ENCODE measurements at regions not wholly inside any gene's neighbourhood (a gene's known extent, or its start where the extent isn't known, plus 50 kb on each side); places are given as distances from the start of the nearest gene placed in this dataset.

DNA sequence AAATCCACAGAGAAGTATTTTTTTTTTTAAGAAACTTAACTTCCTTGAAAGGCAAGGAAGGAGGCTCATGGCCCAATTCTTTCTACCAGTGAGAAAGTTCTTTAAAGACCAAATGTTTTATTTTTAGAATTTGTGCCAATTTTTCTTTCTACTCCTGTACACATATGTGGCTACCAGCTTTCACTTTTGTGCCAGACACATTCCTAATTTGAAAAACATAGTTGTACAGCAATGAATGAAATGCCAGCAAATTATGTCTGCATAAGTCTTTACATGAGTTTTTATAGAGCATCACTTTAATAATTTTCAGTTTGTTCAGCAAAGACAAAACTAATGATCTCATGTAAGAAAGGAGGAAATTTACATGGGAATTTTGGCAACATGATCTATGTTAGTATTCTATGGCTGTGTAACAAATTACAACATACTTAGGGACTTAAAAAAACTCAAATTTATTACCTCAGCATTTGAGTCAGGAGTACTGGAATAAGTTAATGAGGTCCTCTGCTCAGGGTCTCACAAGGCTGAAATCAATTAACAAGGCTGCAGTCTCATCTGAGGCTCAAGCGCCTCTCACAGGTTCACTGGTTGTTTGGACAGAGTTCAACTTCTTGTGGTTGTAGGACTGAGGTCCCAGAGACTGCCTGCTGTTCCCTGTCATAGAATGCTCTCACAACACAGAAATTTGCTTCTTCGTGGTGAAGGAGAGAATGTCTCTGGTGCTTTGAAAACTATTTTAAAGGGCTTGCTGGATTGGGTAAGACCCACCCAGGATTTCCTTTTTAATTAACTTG lies 678.2 kb upstream of the FAM241A start:
- H4K20me1 ChIP-seq (ENCODE audit: control insufficient read depth, insufficient read depth), result no peaks in the 10 kb centered on the region
- intact Hi-C loops (cut with micrococcal nuclease; ENCODE audit: unreplicated experiment), result no loop called here
- CTCF ChIA-PET, result no interaction called here
- no peak overlapping the region for H3K4me2 ChIP-seq (ENCODE audit: control insufficient read depth, insufficient read depth)
- H3K27me3 ChIP-seq (replicated peaks in 1 of 2; ENCODE audit: control insufficient read depth in 2 of 2, insufficient read depth in 2 of 2, low read length in 1 of 2), result no peaks in the 10 kb centered on the region
- no peak for ATAC-seq
- no peak overlapping the region for H3K27ac ChIP-seq (ENCODE audit: control insufficient read depth, insufficient read depth)
- no peaks in the 10 kb centered on the region for H3K79me2 ChIP-seq (ENCODE audit: control insufficient read depth, insufficient read depth, low read length)
- H3K9me3 ChIP-seq (replicated peaks; ENCODE audit: control insufficient read depth, insufficient read depth, low read length), result no peaks in the 10 kb centered on the region
- no peak overlapping the region for H2AFZ ChIP-seq (ENCODE audit: control insufficient read depth, low read depth, low read length)
- WGBS (ENCODE audit: insufficient coverage, insufficient replicate concordance, low lambda C conversion rate, missing lambda C conversion rate), result 7% methylated on average over 2 of the region's 2 CpGs
- POLR2A ChIA-PET, result no interaction called here
- RAD21 ChIA-PET (ENCODE audit: unreplicated experiment), result no interaction called here
- H3K4me1 ChIP-seq (ENCODE audit: control insufficient read depth, insufficient read depth, low read length), result no peaks in the 10 kb centered on the region
- TF ChIP-seq NFYA (IDR thresholded peaks at IDR 0.05; ENCODE audit: borderline replicate concordance, low read depth, low read length) (no peak), JUND (IDR thresholded peaks at IDR 0.05; ENCODE audit: low read depth, low read length) (no peak), POLR2A (IDR thresholded peaks at IDR 0.05; ENCODE audit: low read depth, low read length) (no peak), KDM1A (IDR thresholded peaks at IDR 0.05; ENCODE audit: borderline replicate concordance) (no peak), RB1 (IDR thresholded peaks at IDR 0.05; ENCODE audit: borderline replicate concordance) (no peak), TCF7 (IDR thresholded peaks at IDR 0.05; ENCODE audit: borderline replicate concordance) (no peak), SUPT20H (IDR thresholded peaks at IDR 0.05; ENCODE audit: borderline replicate concordance, control insufficient read depth, low read depth, low read length) (no peak), KLF5 (IDR thresholded peaks at IDR 0.05; ENCODE audit: partially characterized antibody) (no peak)
- TF ChIP-seq, protein P1, sequence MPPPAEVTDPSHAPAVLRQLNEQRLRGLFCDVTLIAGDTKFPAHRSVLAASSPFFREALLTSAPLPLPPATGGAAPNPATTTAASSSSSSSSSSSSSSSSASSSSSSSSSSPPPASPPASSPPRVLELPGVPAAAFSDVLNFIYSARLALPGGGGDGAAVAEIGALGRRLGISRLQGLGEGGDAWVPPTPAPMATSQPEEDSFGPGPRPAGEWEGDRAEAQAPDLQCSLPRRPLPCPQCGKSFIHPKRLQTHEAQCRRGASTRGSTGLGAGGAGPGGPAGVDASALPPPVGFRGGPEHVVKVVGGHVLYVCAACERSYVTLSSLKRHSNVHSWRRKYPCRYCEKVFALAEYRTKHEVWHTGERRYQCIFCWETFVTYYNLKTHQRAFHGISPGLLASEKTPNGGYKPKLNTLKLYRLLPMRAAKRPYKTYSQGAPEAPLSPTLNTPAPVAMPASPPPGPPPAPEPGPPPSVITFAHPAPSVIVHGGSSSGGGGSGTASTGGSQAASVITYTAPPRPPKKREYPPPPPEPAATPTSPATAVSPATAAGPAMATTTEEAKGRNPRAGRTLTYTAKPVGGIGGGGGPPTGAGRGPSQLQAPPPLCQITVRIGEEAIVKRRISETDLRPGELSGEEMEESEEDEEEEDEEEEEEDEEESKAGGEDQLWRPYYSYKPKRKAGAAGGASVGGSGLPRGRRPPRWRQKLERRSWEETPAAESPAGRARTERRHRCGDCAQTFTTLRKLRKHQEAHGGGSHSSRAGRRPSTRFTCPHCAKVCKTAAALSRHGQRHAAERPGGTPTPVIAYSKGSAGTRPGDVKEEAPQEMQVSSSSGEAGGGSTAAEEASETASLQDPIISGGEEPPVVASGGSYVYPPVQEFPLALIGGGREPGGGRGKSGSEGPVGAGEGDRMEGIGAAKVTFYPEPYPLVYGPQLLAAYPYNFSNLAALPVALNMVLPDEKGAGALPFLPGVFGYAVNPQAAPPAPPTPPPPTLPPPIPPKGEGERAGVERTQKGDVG (CRISPR knock-in tag; IDR thresholded peaks at IDR 0.05), result no peak
- TF ChIP-seq, protein P2, sequence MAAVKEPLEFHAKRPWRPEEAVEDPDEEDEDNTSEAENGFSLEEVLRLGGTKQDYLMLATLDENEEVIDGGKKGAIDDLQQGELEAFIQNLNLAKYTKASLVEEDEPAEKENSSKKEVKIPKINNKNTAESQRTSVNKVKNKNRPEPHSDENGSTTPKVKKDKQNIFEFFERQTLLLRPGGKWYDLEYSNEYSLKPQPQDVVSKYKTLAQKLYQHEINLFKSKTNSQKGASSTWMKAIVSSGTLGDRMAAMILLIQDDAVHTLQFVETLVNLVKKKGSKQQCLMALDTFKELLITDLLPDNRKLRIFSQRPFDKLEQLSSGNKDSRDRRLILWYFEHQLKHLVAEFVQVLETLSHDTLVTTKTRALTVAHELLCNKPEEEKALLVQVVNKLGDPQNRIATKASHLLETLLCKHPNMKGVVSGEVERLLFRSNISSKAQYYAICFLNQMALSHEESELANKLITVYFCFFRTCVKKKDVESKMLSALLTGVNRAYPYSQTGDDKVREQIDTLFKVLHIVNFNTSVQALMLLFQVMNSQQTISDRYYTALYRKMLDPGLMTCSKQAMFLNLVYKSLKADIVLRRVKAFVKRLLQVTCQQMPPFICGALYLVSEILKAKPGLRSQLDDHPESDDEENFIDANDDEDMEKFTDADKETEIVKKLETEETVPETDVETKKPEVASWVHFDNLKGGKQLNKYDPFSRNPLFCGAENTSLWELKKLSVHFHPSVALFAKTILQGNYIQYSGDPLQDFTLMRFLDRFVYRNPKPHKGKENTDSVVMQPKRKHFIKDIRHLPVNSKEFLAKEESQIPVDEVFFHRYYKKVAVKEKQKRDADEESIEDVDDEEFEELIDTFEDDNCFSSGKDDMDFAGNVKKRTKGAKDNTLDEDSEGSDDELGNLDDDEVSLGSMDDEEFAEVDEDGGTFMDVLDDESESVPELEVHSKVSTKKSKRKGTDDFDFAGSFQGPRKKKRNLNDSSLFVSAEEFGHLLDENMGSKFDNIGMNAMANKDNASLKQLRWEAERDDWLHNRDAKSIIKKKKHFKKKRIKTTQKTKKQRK (IDR thresholded peaks at IDR 0.05; ENCODE audit: low read depth, low read length), result no peak
- TF ChIP-seq, protein P3, sequence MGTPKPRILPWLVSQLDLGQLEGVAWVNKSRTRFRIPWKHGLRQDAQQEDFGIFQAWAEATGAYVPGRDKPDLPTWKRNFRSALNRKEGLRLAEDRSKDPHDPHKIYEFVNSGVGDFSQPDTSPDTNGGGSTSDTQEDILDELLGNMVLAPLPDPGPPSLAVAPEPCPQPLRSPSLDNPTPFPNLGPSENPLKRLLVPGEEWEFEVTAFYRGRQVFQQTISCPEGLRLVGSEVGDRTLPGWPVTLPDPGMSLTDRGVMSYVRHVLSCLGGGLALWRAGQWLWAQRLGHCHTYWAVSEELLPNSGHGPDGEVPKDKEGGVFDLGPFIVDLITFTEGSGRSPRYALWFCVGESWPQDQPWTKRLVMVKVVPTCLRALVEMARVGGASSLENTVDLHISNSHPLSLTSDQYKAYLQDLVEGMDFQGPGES (IDR thresholded peaks at IDR 0.05), result no peak
- TF ChIP-seq, protein P4, sequence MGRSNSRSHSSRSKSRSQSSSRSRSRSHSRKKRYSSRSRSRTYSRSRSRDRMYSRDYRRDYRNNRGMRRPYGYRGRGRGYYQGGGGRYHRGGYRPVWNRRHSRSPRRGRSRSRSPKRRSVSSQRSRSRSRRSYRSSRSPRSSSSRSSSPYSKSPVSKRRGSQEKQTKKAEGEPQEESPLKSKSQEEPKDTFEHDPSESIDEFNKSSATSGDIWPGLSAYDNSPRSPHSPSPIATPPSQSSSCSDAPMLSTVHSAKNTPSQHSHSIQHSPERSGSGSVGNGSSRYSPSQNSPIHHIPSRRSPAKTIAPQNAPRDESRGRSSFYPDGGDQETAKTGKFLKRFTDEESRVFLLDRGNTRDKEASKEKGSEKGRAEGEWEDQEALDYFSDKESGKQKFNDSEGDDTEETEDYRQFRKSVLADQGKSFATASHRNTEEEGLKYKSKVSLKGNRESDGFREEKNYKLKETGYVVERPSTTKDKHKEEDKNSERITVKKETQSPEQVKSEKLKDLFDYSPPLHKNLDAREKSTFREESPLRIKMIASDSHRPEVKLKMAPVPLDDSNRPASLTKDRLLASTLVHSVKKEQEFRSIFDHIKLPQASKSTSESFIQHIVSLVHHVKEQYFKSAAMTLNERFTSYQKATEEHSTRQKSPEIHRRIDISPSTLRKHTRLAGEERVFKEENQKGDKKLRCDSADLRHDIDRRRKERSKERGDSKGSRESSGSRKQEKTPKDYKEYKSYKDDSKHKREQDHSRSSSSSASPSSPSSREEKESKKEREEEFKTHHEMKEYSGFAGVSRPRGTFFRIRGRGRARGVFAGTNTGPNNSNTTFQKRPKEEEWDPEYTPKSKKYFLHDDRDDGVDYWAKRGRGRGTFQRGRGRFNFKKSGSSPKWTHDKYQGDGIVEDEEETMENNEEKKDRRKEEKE (IDR thresholded peaks at IDR 0.05), result no peak
- in situ Hi-C loops (cut with MboI), result no loop called here
- DNase-seq (ENCODE audit: low read depth, low spot score), result no peak
- no peaks in the 10 kb centered on the region for H3K36me3 ChIP-seq (ENCODE audit: control insufficient read depth in 2 of 2, insufficient read depth in 2 of 2, low read length in 1 of 2)
- H3K9ac ChIP-seq (ENCODE audit: control insufficient read depth, insufficient read depth, low read length), result no peak overlapping the region
- no peak for FAIRE-seq
- BruUV-seq (replicated peaks), result no TSS peak
- no peak overlapping the region for H3K4me3 ChIP-seq
- SMC1A ChIA-PET (ENCODE audit: uncharacterized antibody, unreplicated experiment), result no interaction called here
